ENCODE measurements at regions not wholly inside any gene's neighbourhood (a gene's known extent, or its start where the extent isn't known, plus 50 kb on each side); places are given as distances from the start of the nearest gene placed in this dataset.

- Histone ChIP-seq H3K9me2 (replicated peaks; ENCODE audit: insufficient read depth) (no peaks in the 10 kb centered on the region), H2AFZ (no peak overlapping the region), H3K4me1 (ENCODE audit: insufficient read depth) (peaks cover 13% of the 10 kb centered on the region), H4K20me1 (ENCODE audit: insufficient read depth, poor library complexity, severe bottlenecking) (no peaks in the 10 kb centered on the region), H3K36me3 (replicated peaks; ENCODE audit: insufficient read depth, low read depth) (no peaks in the 10 kb centered on the region), H3K27me3 (no peaks in the 10 kb centered on the region), H3K9me3 (ENCODE audit: low read depth) (no peaks in the 10 kb centered on the region), H3K4me2 (peak overlapping the region; percentile 34), H3K27ac (peak overlapping the region; percentile 93), H3K4me3 (no peak overlapping the region), H3K79me2 (no peaks in the 10 kb centered on the region)
- no peak for TF ChIP-seq EZH2phosphoT487 (IDR thresholded peaks at IDR 0.05; ENCODE audit: low read depth, severe bottlenecking, unreplicated experiment)
- no peak for TF ChIP-seq CTCF (IDR thresholded peaks at IDR 0.05; ENCODE audit: poor library complexity)
- no peak for TF ChIP-seq EZH2 (IDR thresholded peaks at IDR 0.05; ENCODE audit: borderline replicate concordance)
- WGBS (ENCODE audit: low lambda C conversion rate, missing lambda C conversion rate), result 32% methylated on average over 4 of the region's 4 CpGs
- peak; percentile 85 for DNase-seq (ENCODE audit: low spot score)
Measured at GRCh38 chr18:22032392-22032961, 136.9 kb upstream of the GATA6 start.

GRCh38 chr18:22033085-22033484 lies 136.3 kb upstream of the GATA6 start:
- Histone ChIP-seq H3K27me3 (no peaks in the 10 kb centered on the region), H3K4me1 (ENCODE audit: insufficient read depth) (peaks cover 13% of the 10 kb centered on the region), H3K79me2 (no peaks in the 10 kb centered on the region), H3K36me3 (replicated peaks; ENCODE audit: insufficient read depth, low read depth) (no peaks in the 10 kb centered on the region), H4K20me1 (ENCODE audit: insufficient read depth, poor library complexity, severe bottlenecking) (no peaks in the 10 kb centered on the region), H2AFZ (no peak overlapping the region), H3K9me2 (replicated peaks; ENCODE audit: insufficient read depth) (no peaks in the 10 kb centered on the region), H3K4me2 (peak overlapping the region; percentile 34), H3K27ac (peak overlapping the region; percentile 93), H3K9me3 (ENCODE audit: low read depth) (no peaks in the 10 kb centered on the region), H3K4me3 (no peak overlapping the region)
- no peak for DNase-seq (ENCODE audit: low spot score)
- WGBS (ENCODE audit: low lambda C conversion rate, missing lambda C conversion rate), result 70% methylated on average over 8 of the region's 8 CpGs
- TF ChIP-seq CTCF (IDR thresholded peaks at IDR 0.05; ENCODE audit: poor library complexity) (no peak), EZH2 (IDR thresholded peaks at IDR 0.05; ENCODE audit: borderline replicate concordance) (no peak), EZH2phosphoT487 (IDR thresholded peaks at IDR 0.05; ENCODE audit: low read depth, severe bottlenecking, unreplicated experiment) (no peak)

GRCh38 chr18:22034276-22034675 lies 135.1 kb upstream of the GATA6 start:
- Histone ChIP-seq H3K79me2 (no peaks in the 10 kb centered on the region), H3K9me2 (replicated peaks; ENCODE audit: insufficient read depth) (no peaks in the 10 kb centered on the region), H3K27ac (peak overlapping the region; percentile 93), H3K4me2 (no peak overlapping the region), H4K20me1 (ENCODE audit: insufficient read depth, poor library complexity, severe bottlenecking) (no peaks in the 10 kb centered on the region), H2AFZ (no peak overlapping the region), H3K4me3 (no peak overlapping the region), H3K9me3 (ENCODE audit: low read depth) (no peaks in the 10 kb centered on the region), H3K4me1 (ENCODE audit: insufficient read depth) (peaks cover 13% of the 10 kb centered on the region), H3K36me3 (replicated peaks; ENCODE audit: insufficient read depth, low read depth) (no peaks in the 10 kb centered on the region), H3K27me3 (no peaks in the 10 kb centered on the region)
- DNase-seq (ENCODE audit: low spot score), result no peak
- 59% methylated on average over 6 of the region's 6 CpGs for WGBS (ENCODE audit: low lambda C conversion rate, missing lambda C conversion rate)
- TF ChIP-seq CTCF (IDR thresholded peaks at IDR 0.05; ENCODE audit: poor library complexity) (no peak), EZH2 (IDR thresholded peaks at IDR 0.05; ENCODE audit: borderline replicate concordance) (no peak), EZH2phosphoT487 (IDR thresholded peaks at IDR 0.05; ENCODE audit: low read depth, severe bottlenecking, unreplicated experiment) (no peak)

All from hepatocyte (in vitro differentiated cells).